Activated B cell treated with CpG ODN at 0.5 μM for 24 hours (primary cell): ENCODE measurements at regions not wholly inside any gene's neighbourhood (a gene's known extent, or its start where the extent isn't known, plus 50 kb on each side); places are given as distances from the start of the nearest gene placed in this dataset.
"Not testable (repeated sequence)": the region's sequence is repeated elsewhere in the genome, so short reads cannot be mapped to it uniquely, and the experiment has no call there.

ENCODE experiments used
- ATAC-seq: fragments of 200-7000 bp; cut with Tn5 transposase; one replicate; pipeline ENCODE4 v1.10.0; 2021; ENCODE audit warnings: low read depth, mild to moderate bottlenecking, moderate library complexity
- CTCF ChIA-PET: fragments of 350-600 bp; sonication (Branson Sonifier 250); formaldehyde crosslinking; loops from one replicate; lab custom pipeline; 2021; ENCODE audit warnings: antibody characterized with exemption; lab: Charles Lee
- POLR2A ChIA-PET: fragments of 350-600 bp; sonication (Branson Sonifier 250); formaldehyde crosslinking; loops from one replicate; lab custom pipeline; 2021; ENCODE audit warnings: antibody characterized with exemption; lab: Charles Lee
- DNase-seq: peaks from one replicate; pipeline ENCODE4 v3.0.0; 2022
- H3K27ac Mint-ChIP-seq: one replicate; pipeline ENCODE4 v1.8.0; 2020; ENCODE audit warnings: mixed read lengths
- H3K27me3 Mint-ChIP-seq: one replicate; pipeline ENCODE4 v1.8.0; 2021; ENCODE audit warnings: mixed read lengths
- H3K36me3 Mint-ChIP-seq: one replicate; pipeline ENCODE4 v1.8.0; 2021; ENCODE audit warnings: low read depth, mixed read lengths
- H3K4me1 Mint-ChIP-seq: one replicate; pipeline ENCODE4 v1.8.0; 2021; ENCODE audit warnings: mixed read lengths
- H3K4me3 Mint-ChIP-seq: one replicate; pipeline ENCODE4 v1.8.0; 2020; ENCODE audit warnings: mild to moderate bottlenecking, mixed read lengths
- H3K9me3 Mint-ChIP-seq: one replicate; pipeline ENCODE4 v1.8.0; 2020; ENCODE audit warnings: mixed read lengths
- intact Hi-C: fragments of 100-400 bp; cut with micrococcal nuclease; formaldehyde crosslinking; loops from one replicate; pipeline ENCODE4 v1.15.1; 2024
- TF ChIP-seq, protein P1 (sequence below): fragments of 200-600 bp; IDR thresholded peaks from one replicate; pipeline ENCODE4 v1.8.0; 2022; ENCODE audit warnings: antibody characterized with exemption, mild to moderate bottlenecking

DNA sequence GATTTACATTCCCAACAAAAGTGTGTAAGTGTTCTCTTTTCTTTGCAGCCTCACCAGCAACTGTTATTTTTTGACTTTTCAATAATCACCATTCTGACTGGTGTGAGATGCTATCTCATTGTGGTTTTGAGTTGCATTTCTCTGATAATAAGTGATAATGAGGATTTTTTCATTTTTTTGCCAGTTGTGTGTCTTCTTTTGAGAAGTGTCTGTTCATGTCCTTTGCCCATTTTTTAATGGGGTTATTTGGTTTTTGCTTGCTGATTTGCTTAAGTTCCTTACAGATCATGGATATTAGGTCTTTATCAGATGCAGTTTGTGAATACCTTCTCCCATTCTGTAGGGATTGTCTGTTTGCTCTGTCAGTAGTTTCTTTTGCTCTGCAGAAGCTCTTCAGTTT lies 107.7 kb downstream of the EHF start:
- intact Hi-C loops: no loop called here
- TF ChIP-seq, protein P1, sequence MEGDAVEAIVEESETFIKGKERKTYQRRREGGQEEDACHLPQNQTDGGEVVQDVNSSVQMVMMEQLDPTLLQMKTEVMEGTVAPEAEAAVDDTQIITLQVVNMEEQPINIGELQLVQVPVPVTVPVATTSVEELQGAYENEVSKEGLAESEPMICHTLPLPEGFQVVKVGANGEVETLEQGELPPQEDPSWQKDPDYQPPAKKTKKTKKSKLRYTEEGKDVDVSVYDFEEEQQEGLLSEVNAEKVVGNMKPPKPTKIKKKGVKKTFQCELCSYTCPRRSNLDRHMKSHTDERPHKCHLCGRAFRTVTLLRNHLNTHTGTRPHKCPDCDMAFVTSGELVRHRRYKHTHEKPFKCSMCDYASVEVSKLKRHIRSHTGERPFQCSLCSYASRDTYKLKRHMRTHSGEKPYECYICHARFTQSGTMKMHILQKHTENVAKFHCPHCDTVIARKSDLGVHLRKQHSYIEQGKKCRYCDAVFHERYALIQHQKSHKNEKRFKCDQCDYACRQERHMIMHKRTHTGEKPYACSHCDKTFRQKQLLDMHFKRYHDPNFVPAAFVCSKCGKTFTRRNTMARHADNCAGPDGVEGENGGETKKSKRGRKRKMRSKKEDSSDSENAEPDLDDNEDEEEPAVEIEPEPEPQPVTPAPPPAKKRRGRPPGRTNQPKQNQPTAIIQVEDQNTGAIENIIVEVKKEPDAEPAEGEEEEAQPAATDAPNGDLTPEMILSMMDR: no peak
- Mint-ChIP-seq H3K36me3 (no peaks in the 10 kb centered on the region), H3K4me3 (no peak overlapping the region), H3K27me3 (peaks cover 10% of the 10 kb centered on the region), H3K4me1 (no peaks in the 10 kb centered on the region), H3K27ac (no peak overlapping the region), H3K9me3 (peaks cover 4% of the 10 kb centered on the region)
- POLR2A ChIA-PET: no interaction called here
- no peak for DNase-seq
- ATAC-seq: no peak
- CTCF ChIA-PET: no interaction called here

DNA sequence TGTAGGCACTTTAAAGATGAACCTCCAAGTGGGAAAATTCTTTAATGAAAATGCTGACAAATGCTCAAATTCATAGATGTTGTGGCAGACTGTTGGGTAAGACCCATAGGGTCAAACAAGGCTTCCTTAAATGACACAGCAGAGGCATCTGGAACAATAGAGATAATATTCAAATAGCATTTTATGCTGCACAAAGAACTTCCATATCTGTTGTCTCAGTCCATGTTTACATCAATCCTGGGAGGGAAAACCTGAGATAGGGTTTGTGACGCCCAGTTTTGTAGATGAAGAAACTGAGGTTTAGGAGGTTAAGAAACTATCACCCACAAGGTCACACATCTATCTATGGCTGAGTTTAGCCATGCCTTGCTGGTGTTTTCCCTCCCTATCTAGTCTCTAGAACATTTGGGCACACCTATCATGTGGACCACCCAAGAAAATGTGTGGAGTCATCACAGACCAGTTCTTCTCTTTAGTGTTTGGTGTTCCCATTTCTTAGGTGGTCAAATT lies 106.4 kb downstream of the EHF start:
- H3K27me3 Mint-ChIP-seq: peaks cover 12% of the 10 kb centered on the region
- TF ChIP-seq, protein P1: no peak
- no peak overlapping the region for H3K4me3 Mint-ChIP-seq
- POLR2A ChIA-PET: no interaction called here
- no peaks in the 10 kb centered on the region for H3K36me3 Mint-ChIP-seq
- peaks cover 4% of the 10 kb centered on the region for H3K9me3 Mint-ChIP-seq
- intact Hi-C loops: no loop called here
- no peaks in the 10 kb centered on the region for H3K4me1 Mint-ChIP-seq
- ATAC-seq (no peak), DNase-seq (no peak)
- H3K27ac Mint-ChIP-seq: no peak overlapping the region
- CTCF ChIA-PET: no interaction called here

DNA sequence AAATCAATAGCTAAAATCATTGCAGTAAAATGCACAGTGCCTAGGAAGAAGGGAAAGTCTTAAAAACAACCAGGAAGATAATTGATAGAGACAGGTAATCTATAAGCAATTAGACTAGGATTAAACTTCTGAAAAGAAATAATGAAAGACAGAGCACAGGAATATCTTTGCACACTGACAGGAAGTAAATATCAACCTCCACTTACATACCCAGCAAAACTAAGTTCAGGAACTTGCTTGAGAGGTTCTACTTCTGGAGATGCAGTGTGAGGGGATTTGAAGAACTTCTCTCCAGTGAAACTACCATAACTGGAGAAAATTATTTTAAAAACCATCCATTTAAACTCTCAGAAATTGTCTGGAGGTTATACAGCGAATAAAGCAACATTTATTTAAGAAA lies 104.1 kb downstream of the EHF start:
- no peak for ATAC-seq
- DNase-seq: no peak
- ChIA-PET POLR2A (no interaction called here), CTCF (no interaction called here)
- no peaks in the 10 kb centered on the region for H3K4me1 Mint-ChIP-seq
- intact Hi-C loops: no loop called here
- peaks cover 6% of the 10 kb centered on the region for H3K27me3 Mint-ChIP-seq
- TF ChIP-seq, protein P1: no peak
- H3K9me3 Mint-ChIP-seq: peaks cover 4% of the 10 kb centered on the region
- no peaks in the 10 kb centered on the region for H3K36me3 Mint-ChIP-seq
- H3K27ac Mint-ChIP-seq: no peak overlapping the region
- H3K4me3 Mint-ChIP-seq: no peak overlapping the region

DNA sequence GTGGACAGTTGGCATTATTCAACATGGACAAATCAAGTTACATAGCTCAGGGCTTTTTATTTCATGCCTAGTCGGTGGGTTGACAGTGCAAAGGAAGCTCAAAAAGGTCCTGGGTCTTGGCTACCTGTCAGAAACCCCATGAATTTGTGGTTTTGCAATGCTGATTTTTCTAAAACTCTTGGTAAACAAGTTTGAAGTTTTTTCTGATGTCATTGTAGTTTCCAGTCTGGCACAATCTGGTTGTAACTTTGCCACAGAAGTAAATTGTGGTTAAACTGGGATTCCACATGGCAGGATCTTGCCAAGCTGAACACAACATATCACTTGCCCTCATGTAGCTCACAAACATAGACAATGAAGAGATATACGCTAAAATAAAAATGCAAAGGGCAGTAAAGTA lies 100.8 kb downstream of the EHF start:
- H3K27me3 Mint-ChIP-seq: peaks cover 3% of the 10 kb centered on the region

DNA sequence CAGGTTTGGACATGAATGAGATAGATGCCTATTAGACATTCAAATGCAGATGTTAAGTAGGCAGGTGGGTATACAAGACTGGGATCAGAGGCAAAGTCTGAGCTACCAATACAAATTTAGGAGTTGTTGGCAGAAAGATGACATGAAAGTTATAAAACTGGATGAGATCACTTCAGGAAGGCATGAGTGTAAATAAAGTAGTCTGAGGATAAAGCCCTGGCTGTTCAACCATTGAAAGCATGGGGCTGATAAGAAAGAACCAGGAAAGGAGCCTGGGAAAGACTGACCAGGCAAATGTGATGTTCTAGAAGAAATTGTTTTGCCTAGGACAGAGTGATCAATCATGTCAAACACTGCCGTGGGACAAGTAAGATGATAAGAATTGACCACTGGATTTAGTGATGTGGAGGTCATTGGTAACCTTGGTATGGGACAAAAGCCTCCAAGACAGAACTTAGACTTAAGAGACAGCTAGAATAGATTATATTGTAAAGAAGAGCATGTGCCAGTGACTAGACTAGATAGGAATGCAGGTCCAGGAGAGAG lies 98.5 kb downstream of the EHF start:
- POLR2A ChIA-PET: no interaction called here
- intact Hi-C loops: no loop called here

More for the DNA sequence above, 100.8 kb downstream of the EHF start:
- TF ChIP-seq, protein P1: no peak
- Mint-ChIP-seq H3K4me1 (no peaks in the 10 kb centered on the region), H3K4me3 (no peak overlapping the region), H3K27ac (no peak overlapping the region), H3K36me3 (no peaks in the 10 kb centered on the region), H3K9me3 (peaks cover 4% of the 10 kb centered on the region)
- intact Hi-C loops: no loop called here
- DNase-seq (no peak), ATAC-seq (no peak)
- POLR2A ChIA-PET: no interaction called here
- CTCF ChIA-PET: no interaction called here

DNA sequence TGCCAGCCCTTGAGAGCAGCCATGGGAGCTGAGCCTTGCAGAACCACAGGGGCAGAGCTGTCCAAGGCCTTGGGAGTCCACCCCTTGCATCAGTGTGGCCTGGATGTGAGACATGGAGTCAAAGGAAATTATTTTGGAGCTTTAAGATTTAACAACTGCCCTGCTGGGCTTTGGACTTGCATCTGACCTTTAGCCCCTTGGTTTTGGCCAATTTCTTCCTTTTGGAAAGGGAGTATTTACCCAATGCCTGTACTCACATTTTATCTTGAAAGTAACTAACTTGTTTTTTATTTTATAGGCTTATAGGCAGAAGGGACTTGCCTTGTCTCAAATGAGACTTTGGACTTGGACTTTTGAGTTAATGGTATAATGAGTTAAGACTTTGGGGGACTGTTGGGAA lies 92.7 kb downstream of the EHF start:
- H3K4me3 Mint-ChIP-seq, DNase-seq, CTCF ChIA-PET, ATAC-seq, intact Hi-C loops, H3K27ac Mint-ChIP-seq, H3K4me1 Mint-ChIP-seq, H3K36me3 Mint-ChIP-seq, POLR2A ChIA-PET, H3K27me3 Mint-ChIP-seq: not testable (repeated sequence)
- H3K9me3 Mint-ChIP-seq: peaks cover 18% of the 10 kb centered on the region

More for the DNA sequence above, 98.5 kb downstream of the EHF start:
- Mint-ChIP-seq H3K27ac (no peak overlapping the region), H3K9me3 (peaks cover 4% of the 10 kb centered on the region), H3K36me3 (no peaks in the 10 kb centered on the region), H3K4me3 (no peak overlapping the region), H3K27me3 (peaks cover 11% of the 10 kb centered on the region), H3K4me1 (no peaks in the 10 kb centered on the region)
- CTCF ChIA-PET: no interaction called here
- DNase-seq (no peak), ATAC-seq (no peak)
- TF ChIP-seq, protein P1: no peak
